ENCODE measurements at regions not wholly inside any gene's neighbourhood (a gene's known extent, or its start where the extent isn't known, plus 50 kb on each side); places are given as distances from the start of the nearest gene placed in this dataset.

DNA sequence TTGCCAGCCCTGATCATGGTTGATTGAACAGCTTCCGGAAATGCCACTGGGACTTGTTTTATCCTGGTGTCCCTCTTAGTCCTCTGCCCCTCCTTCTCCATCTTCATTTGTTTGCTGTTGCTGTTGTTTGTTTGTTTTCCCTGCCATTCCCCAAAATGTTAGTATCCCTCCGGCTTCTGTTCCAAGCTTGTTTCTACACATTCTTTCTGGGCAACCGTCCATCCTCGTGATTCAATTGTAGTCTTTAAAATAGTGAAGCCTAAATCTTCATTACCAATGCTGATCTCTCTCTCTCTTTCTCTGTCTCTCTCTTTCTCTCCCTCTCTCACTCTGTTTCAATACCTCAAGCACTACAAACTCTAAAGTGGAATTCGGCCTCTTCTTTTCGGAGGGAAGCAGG lies 649.3 kb upstream of the ARGLU1 start:
- Histone ChIP-seq H3K36me3 (no peaks in the 10 kb centered on the region), H3K27me3 (no peaks in the 10 kb centered on the region), H3K4me3 (no peak overlapping the region), H3K9me3 (no peaks in the 10 kb centered on the region), H3K4me1 (no peaks in the 10 kb centered on the region), H3K27ac (no peak overlapping the region)
- DNase-seq (no peak), ATAC-seq (no peak)
- WGBS (ENCODE audit: insufficient coverage, low coverage, low lambda C conversion rate, missing lambda C conversion rate) = 62% methylated on average over 6 of the region's 6 CpGs
- intact Hi-C loops (cut with DNase I) = loop anchor here in 1 of 2 donors (10.0 kb wide), 1 partner anchor 938 kb away; no protein-coding TSS in a partner anchor
- no peak for TF ChIP-seq POLR2A (IDR thresholded peaks at IDR 0.05)
- TF ChIP-seq, protein P1, sequence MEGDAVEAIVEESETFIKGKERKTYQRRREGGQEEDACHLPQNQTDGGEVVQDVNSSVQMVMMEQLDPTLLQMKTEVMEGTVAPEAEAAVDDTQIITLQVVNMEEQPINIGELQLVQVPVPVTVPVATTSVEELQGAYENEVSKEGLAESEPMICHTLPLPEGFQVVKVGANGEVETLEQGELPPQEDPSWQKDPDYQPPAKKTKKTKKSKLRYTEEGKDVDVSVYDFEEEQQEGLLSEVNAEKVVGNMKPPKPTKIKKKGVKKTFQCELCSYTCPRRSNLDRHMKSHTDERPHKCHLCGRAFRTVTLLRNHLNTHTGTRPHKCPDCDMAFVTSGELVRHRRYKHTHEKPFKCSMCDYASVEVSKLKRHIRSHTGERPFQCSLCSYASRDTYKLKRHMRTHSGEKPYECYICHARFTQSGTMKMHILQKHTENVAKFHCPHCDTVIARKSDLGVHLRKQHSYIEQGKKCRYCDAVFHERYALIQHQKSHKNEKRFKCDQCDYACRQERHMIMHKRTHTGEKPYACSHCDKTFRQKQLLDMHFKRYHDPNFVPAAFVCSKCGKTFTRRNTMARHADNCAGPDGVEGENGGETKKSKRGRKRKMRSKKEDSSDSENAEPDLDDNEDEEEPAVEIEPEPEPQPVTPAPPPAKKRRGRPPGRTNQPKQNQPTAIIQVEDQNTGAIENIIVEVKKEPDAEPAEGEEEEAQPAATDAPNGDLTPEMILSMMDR (IDR thresholded peaks at IDR 0.05) = no peak

GRCh38 chr13:107216046-107216755 lies 648.3 kb upstream of the ARGLU1 start:
- no peaks in the 10 kb centered on the region for H3K36me3 ChIP-seq
- TF ChIP-seq, protein P1 (IDR thresholded peaks at IDR 0.05) = no peak
- TF ChIP-seq POLR2A (IDR thresholded peaks at IDR 0.05) = no peak
- H3K27ac ChIP-seq = no peak overlapping the region
- 62% methylated on average over 10 of the region's 11 CpGs for WGBS (ENCODE audit: insufficient coverage, low coverage, low lambda C conversion rate, missing lambda C conversion rate)
- no peaks in the 10 kb centered on the region for H3K9me3 ChIP-seq
- H3K4me1 ChIP-seq = no peaks in the 10 kb centered on the region
- intact Hi-C loops (cut with DNase I) = loop anchor here in 1 of 2 donors (10.0 kb wide), 1 partner anchor 939 kb away; no protein-coding TSS in a partner anchor
- no peaks in the 10 kb centered on the region for H3K27me3 ChIP-seq
- H3K4me3 ChIP-seq = no peak overlapping the region
- ATAC-seq (no peak), DNase-seq (no peak)

GRCh38 chr13:107211073-107211472 lies 643.1 kb upstream of the ARGLU1 start:
- Histone ChIP-seq H3K4me3 (no peak overlapping the region), H3K27me3 (no peaks in the 10 kb centered on the region), H3K27ac (no peak overlapping the region), H3K4me1 (no peaks in the 10 kb centered on the region), H3K36me3 (no peaks in the 10 kb centered on the region), H3K9me3 (no peaks in the 10 kb centered on the region)
- TF ChIP-seq POLR2A (IDR thresholded peaks at IDR 0.05) = no peak
- TF ChIP-seq, protein P1 (IDR thresholded peaks at IDR 0.05) = peak; percentile 78 to 89 (median 87)
- intact Hi-C loops (cut with DNase I) = loop anchor here in 1 of 2 donors (10.0 kb wide), 1 partner anchor 944 kb away; no protein-coding TSS in a partner anchor
- ATAC-seq (peak; percentile 96 to 99 (median 98)), DNase-seq (peak; percentile 63 to 72 (median 70))
- 5% methylated on average over 8 of the region's 8 CpGs for WGBS (ENCODE audit: insufficient coverage, low coverage, low lambda C conversion rate, missing lambda C conversion rate)

- no peak overlapping the region for H3K4me3 ChIP-seq
- no peak for ATAC-seq
- 35% methylated on average over 7 of the region's 7 CpGs for WGBS (ENCODE audit: insufficient coverage, low coverage, low lambda C conversion rate, missing lambda C conversion rate)
- no peak for DNase-seq
- H3K9me3 ChIP-seq = no peaks in the 10 kb centered on the region
- H3K27me3 ChIP-seq = no peaks in the 10 kb centered on the region
- no peak overlapping the region for H3K27ac ChIP-seq
- intact Hi-C loops (cut with DNase I) = loop anchor here in 1 of 2 donors (10.0 kb wide), 1 partner anchor 944 kb away; no protein-coding TSS in a partner anchor
- TF ChIP-seq, protein P1 (IDR thresholded peaks at IDR 0.05) = no peak
- no peak for TF ChIP-seq POLR2A (IDR thresholded peaks at IDR 0.05)
- H3K36me3 ChIP-seq = no peaks in the 10 kb centered on the region
- H3K4me1 ChIP-seq = no peaks in the 10 kb centered on the region
These were observed 642.7 kb upstream of the ARGLU1 start for GRCh38 chr13:107210723-107211030.
